ENCODE measurements at regions not wholly inside any gene's neighbourhood (a gene's known extent, or its start where the extent isn't known, plus 50 kb on each side); places are given as distances from the start of the nearest gene placed in this dataset.

DNA sequence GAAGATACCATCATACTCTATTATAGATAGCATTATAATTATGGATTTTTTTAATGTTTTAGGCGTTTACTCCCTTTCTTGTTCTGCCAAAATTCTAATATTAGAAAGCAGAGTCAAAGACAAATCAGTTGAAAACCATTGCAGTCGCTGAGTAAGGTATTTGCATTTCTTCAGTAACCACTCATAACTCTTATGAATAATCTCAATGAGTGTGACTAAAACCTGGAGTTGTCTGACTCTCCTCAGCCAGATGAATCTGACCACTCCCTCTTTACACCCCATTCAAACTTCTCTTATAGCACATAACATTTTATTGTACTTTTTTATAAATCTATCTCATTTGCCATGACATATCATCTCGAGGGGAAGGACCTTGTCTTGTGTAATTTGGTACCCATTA is 1006.5 kb downstream of the DIAPH3 start:
- Histone ChIP-seq H3K36me3 (ENCODE audit: low read depth) (no peaks in the 10 kb centered on the region), H3K9me3 (ENCODE audit: insufficient read depth, low read depth) (no peaks in the 10 kb centered on the region), H3K79me2 (ENCODE audit: low read depth) (no peaks in the 10 kb centered on the region), H3K4me2 (no peak overlapping the region), H3K4me1 (replicated peaks; ENCODE audit: insufficient read depth) (no peaks in the 10 kb centered on the region), H4K20me1 (ENCODE audit: insufficient read depth) (no peaks in the 10 kb centered on the region), H3K9me2 (ENCODE audit: insufficient read depth) (no peaks in the 10 kb centered on the region), H2AFZ (no peak overlapping the region), H3F3A (ENCODE audit: insufficient read depth, low read depth) (no peaks in the 10 kb centered on the region), H3K27me3 (ENCODE audit: insufficient read depth, low read depth) (no peaks in the 10 kb centered on the region), H3K4me3 (no peak overlapping the region), H3K27ac (no peak overlapping the region)
- no TSS peak for BruUV-seq (replicated peaks)
- POLR2A ChIA-PET (ENCODE audit: unreplicated experiment): no interaction called here
- CTCF ChIA-PET: no interaction called here
- no peak for DNase-seq
- TF ChIP-seq EZH2 (IDR thresholded peaks at IDR 0.05; ENCODE audit: low read depth): no peak
- intact Hi-C loops (cut with micrococcal nuclease; ENCODE audit: unreplicated experiment): no loop called here

DNA sequence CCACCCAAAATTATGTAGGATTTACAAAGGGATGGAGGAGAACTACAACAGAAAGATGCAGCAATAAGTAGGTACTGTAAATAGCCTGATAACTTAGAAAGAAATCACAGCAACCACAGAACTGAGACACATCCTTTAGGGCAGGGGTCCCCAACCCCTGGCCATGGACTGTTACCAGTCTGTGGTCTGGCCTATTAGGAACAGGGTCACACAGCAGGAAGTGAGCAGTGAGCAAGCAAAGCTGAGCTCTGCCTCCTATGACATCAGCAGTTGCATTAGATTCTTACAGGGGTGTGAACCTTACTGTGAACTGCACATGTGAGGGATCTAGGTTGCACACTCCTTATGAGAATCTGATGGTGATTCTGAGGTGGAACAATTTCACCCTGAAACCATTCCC is 997.6 kb downstream of the DIAPH3 start:
- Histone ChIP-seq H3K4me1 (replicated peaks; ENCODE audit: insufficient read depth) (no peaks in the 10 kb centered on the region), H3K36me3 (ENCODE audit: low read depth) (no peaks in the 10 kb centered on the region), H3K4me3 (no peak overlapping the region), H2AFZ (no peak overlapping the region), H3K9me3 (ENCODE audit: insufficient read depth, low read depth) (no peaks in the 10 kb centered on the region), H3K27ac (no peak overlapping the region), H4K20me1 (ENCODE audit: insufficient read depth) (no peaks in the 10 kb centered on the region), H3K27me3 (ENCODE audit: insufficient read depth, low read depth) (no peaks in the 10 kb centered on the region), H3F3A (ENCODE audit: insufficient read depth, low read depth) (no peaks in the 10 kb centered on the region), H3K4me2 (no peak overlapping the region), H3K9me2 (ENCODE audit: insufficient read depth) (no peaks in the 10 kb centered on the region), H3K79me2 (ENCODE audit: low read depth) (no peaks in the 10 kb centered on the region)
- BruUV-seq (replicated peaks): no TSS peak
- intact Hi-C loops (cut with micrococcal nuclease; ENCODE audit: unreplicated experiment): no loop called here
- ChIA-PET POLR2A (ENCODE audit: unreplicated experiment) (no interaction called here), CTCF (no interaction called here)
- no peak for DNase-seq
- TF ChIP-seq, protein P1, sequence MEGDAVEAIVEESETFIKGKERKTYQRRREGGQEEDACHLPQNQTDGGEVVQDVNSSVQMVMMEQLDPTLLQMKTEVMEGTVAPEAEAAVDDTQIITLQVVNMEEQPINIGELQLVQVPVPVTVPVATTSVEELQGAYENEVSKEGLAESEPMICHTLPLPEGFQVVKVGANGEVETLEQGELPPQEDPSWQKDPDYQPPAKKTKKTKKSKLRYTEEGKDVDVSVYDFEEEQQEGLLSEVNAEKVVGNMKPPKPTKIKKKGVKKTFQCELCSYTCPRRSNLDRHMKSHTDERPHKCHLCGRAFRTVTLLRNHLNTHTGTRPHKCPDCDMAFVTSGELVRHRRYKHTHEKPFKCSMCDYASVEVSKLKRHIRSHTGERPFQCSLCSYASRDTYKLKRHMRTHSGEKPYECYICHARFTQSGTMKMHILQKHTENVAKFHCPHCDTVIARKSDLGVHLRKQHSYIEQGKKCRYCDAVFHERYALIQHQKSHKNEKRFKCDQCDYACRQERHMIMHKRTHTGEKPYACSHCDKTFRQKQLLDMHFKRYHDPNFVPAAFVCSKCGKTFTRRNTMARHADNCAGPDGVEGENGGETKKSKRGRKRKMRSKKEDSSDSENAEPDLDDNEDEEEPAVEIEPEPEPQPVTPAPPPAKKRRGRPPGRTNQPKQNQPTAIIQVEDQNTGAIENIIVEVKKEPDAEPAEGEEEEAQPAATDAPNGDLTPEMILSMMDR (conservative IDR thresholded peaks at IDR 0.05): no peak
- no peak for TF ChIP-seq EZH2 (IDR thresholded peaks at IDR 0.05; ENCODE audit: low read depth)

DNA sequence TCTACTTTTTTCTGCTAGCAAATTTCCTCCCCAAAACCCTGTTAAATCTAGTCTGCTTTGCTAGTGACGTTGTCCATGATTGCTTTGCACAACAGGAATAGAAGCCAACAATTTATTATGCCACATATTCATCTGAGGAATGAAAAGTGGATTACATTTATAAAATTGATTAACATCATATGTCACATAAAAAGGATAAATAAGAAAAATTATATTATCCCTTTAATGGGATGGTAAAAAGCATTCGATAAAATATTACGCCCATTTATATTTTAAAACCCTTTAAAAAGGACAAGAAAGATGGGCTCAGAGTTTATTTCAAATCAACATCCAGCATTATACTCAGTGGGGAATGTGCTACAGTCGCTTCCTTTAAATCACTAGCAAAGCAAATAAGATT is 991.7 kb downstream of the DIAPH3 start:
- BruUV-seq (replicated peaks): no TSS peak

DNA sequence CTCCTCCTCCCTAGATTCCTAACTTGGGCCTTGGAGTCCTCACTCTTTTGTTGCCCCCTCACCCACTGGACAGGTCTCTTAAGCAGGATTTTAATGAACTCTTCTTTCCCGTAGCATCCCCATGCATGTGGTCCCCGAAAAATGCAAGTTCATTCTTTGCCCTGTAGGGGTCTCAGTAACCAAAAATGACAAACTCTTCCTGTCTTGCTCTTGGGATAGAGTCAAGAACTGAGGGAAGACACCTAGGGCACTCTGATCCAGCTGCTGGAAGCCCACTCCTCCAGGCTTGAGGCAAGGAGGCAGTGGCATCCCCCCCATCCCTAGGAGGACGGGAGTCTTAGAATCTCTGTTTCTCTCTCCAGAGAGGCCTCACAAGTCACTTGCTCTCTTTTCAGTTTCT is 987.0 kb downstream of the DIAPH3 start:
- Histone ChIP-seq H3K36me3 (ENCODE audit: low read depth) (no peaks in the 10 kb centered on the region), H3K4me2 (no peak overlapping the region), H2AFZ (no peak overlapping the region), H3K27me3 (ENCODE audit: insufficient read depth, low read depth) (no peaks in the 10 kb centered on the region), H3K4me1 (replicated peaks; ENCODE audit: insufficient read depth) (no peaks in the 10 kb centered on the region), H3K79me2 (ENCODE audit: low read depth) (no peaks in the 10 kb centered on the region), H3K9me2 (ENCODE audit: insufficient read depth) (no peaks in the 10 kb centered on the region), H3K27ac (no peak overlapping the region), H4K20me1 (ENCODE audit: insufficient read depth) (no peaks in the 10 kb centered on the region), H3K4me3 (no peak overlapping the region), H3K9me3 (ENCODE audit: insufficient read depth, low read depth) (no peaks in the 10 kb centered on the region), H3F3A (ENCODE audit: insufficient read depth, low read depth) (no peaks in the 10 kb centered on the region)
- TF ChIP-seq EZH2 (IDR thresholded peaks at IDR 0.05; ENCODE audit: low read depth): no peak
- TF ChIP-seq, protein P1 (conservative IDR thresholded peaks at IDR 0.05): peak; percentile 32; the same call in 1 of the 2 replicates
- DNase-seq: no peak
- intact Hi-C loops (cut with micrococcal nuclease; ENCODE audit: unreplicated experiment): no loop called here
- no TSS peak for BruUV-seq (replicated peaks)
- ChIA-PET CTCF (no interaction called here), POLR2A (ENCODE audit: unreplicated experiment) (no interaction called here)

More for the DNA sequence above, 991.7 kb downstream of the DIAPH3 start:
- TF ChIP-seq, protein P1 (conservative IDR thresholded peaks at IDR 0.05): no peak
- TF ChIP-seq EZH2 (IDR thresholded peaks at IDR 0.05; ENCODE audit: low read depth): no peak
- H3K9me3 ChIP-seq (ENCODE audit: insufficient read depth, low read depth): no peaks in the 10 kb centered on the region
- H3K4me2 ChIP-seq: no peak overlapping the region
- ChIA-PET CTCF (no interaction called here), POLR2A (ENCODE audit: unreplicated experiment) (no interaction called here)
- no peaks in the 10 kb centered on the region for H3K27me3 ChIP-seq (ENCODE audit: insufficient read depth, low read depth)
- H3K9me2 ChIP-seq (ENCODE audit: insufficient read depth): no peaks in the 10 kb centered on the region
- no peak overlapping the region for H3K27ac ChIP-seq
- intact Hi-C loops (cut with micrococcal nuclease; ENCODE audit: unreplicated experiment): no loop called here
- H3K36me3 ChIP-seq (ENCODE audit: low read depth): no peaks in the 10 kb centered on the region
- DNase-seq: no peak
- no peak overlapping the region for H3K4me3 ChIP-seq
- H2AFZ ChIP-seq: no peak overlapping the region
- no peaks in the 10 kb centered on the region for H4K20me1 ChIP-seq (ENCODE audit: insufficient read depth)
- H3F3A ChIP-seq (ENCODE audit: insufficient read depth, low read depth): no peaks in the 10 kb centered on the region
- no peaks in the 10 kb centered on the region for H3K4me1 ChIP-seq (replicated peaks; ENCODE audit: insufficient read depth)
- H3K79me2 ChIP-seq (ENCODE audit: low read depth): no peaks in the 10 kb centered on the region
